Erythroblast (primary cell): ENCODE measurements at regions not wholly inside any gene's neighbourhood (a gene's known extent, or its start where the extent isn't known, plus 50 kb on each side); places are given as distances from the start of the nearest gene placed in this dataset.

Experiments used
- DNase-seq, 2 experiments: peaks; one replicate each; lab custom pipeline; 2025; lab: John Stamatoyannopoulos, UW
- GATA1 ChIP-seq: IDR thresholded peaks from 2 replicates; pipeline ENCODE4 v1.6.1; 2011; ENCODE audit warnings: low read depth, mild to moderate bottlenecking, control low read depth, low read length, moderate library complexity
- POLR2A ChIP-seq: IDR thresholded peaks from 2 replicates; pipeline ENCODE4 v1.6.1; 2011; ENCODE audit warnings: mild to moderate bottlenecking, low read length

DNA sequence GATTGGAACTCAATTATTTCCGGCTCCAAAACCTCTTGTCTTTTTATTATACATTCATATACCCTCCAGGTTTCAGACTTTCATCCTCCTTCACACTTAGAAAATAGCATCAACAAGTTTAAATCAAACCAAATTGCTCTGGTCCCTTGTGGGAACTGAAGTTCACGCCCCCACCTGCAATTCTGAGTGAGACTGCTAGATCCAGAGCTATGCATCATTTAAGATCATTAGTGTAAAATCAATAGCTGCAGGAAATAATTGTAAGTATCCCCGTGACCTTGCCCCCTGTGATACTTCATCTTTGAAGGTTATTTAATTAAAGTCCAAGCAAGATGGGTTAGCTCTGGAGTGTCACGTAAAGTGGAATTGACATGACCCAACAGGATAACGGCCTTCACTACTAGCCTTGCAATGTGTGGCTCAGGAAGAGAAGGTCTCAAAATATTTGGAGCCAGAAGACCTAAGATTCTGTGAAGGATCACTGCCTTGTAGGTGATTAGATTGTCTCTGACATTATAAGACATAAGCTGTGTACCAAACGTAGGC lies 742.2 kb upstream of the LRRC4C start:
- no peak for DNase-seq
- TF ChIP-seq GATA1 (no peak), POLR2A (no peak)

DNA sequence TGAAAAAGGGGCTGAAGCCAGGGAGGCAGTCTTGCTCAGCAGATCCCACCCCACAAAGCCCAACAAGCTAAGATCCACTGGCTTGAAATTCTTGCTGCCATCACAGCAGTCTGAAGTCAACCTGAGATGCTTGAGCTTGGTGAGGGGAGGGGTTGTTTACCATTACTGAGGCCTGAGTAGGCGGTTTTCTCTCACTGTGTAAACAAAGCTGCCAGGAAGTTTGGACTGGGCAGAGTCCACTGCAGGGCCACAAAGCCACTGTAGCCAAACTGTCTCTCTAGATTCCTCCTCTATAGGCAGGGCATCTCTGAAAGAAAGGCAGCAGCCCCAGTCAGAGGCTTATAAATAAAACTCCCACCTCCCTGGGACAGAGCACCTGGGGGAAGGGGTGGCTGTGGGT lies 746.1 kb upstream of the LRRC4C start:
- DNase-seq, result no peak
- no peak for TF ChIP-seq GATA1
- no peak for TF ChIP-seq POLR2A

DNA sequence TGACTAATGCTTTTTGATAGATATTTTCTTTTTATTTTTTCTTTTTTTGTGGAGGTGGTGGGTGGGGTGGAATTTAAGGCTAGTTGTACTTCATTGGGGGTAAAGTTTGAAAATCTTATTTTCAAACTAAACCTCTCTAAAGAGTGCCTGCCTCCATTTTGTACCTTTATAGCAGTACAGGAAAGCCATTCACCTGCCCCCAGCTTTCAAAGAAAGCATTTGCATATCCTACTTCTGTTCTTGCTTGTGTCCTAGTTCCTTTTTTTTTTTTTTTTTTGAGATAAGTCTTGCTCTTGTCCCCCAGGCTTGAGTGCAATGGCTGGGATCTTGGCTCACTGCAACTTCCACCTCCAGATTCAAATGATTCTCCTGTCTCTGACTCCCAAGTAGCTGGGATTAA lies 766.2 kb upstream of the LRRC4C start:
- DNase-seq, result no peak
- TF ChIP-seq POLR2A, result no peak
- TF ChIP-seq GATA1, result no peak

DNA sequence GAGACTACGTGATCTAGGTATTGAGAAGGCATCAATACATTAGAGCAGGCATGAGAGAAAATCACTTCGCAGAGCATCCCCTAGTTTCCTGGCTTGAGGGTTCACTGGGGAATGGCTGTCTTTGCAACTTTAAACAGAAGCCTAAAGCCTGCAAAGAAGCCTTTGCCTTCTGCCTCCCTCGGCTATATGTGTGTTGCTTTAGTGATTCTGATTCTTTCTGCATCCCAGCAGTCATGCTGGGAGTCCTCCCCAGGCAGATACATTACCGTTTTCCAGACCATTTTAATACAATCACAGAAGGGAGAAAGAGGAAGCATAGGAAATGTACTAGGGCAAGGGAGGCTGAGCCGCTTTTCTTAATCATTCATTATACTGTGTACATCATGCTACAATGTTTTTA lies 773.2 kb upstream of the LRRC4C start:
- DNase-seq, result no peak
- TF ChIP-seq GATA1, result no peak
- TF ChIP-seq POLR2A, result no peak

DNA sequence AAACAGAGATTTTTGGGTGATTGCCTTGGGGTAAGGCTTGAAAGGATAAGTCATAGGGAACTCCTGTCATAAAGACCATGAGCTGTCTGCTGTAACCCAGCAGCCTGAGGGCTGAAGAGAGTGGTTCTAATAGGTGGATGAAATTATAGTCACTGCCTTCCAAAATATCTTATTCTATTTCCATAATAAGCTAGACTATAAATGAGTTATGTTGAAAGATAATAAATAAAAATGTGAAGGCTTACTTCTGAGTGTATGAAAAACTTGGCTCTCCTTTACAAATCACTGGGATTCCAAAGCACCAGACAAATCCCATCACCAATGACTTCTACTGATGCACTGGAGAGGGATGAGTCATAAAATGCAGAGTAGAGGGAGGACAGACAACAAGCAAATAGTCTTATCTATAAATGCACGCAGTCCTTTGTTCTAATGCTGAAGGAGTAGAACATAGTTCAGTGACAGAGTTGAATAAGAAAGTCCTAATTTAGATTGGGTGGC lies 775.0 kb upstream of the LRRC4C start:
- TF ChIP-seq POLR2A (no peak), GATA1 (no peak)
- DNase-seq, result no peak

DNA sequence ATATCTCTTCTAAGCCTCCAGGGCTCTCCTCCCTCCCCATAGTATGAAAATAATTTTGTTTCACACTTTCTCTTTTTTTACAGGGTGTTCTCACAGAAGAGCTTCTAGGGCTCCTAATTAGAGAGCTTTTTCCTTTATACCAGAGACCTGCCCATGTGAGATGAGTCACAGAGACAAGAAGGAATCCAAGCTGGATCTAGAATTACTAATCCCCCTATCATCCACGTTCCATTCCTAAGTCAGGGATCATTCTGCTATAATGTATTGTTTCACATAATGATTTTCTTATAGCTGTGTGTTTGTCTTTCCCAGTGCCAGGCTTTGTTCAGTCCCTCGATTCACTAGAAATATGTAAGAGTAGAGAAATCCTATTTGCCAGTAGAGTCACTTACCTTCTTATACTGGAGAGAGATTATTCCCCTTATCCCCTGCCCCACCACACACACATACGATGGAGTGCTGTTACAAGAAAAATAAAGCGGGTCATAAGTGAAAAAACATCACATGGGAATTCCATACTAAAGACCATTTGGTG lies 778.3 kb upstream of the LRRC4C start:
- DNase-seq, result no peak
- TF ChIP-seq POLR2A, result no peak
- no peak for TF ChIP-seq GATA1

DNA sequence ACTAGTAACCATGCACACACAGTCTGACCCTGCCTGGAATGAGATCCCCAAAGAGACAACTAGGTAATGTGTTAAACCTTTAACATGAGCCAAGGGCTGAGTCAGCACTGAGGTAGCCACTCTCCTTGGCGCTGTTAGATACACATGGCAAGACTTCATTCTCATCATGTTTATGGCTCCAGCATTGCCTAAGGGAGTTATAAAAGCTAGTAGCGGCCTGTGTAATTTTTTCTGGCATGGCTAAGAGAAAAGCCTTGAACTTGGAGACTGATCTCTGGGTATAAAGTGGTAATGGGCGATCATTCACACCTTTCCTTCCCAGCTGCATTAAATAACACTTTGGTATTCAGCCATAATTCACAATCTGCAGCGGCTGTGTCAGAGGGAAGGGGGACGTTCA lies 779.7 kb upstream of the LRRC4C start:
- DNase-seq, result no peak
- no peak for TF ChIP-seq POLR2A
- no peak for TF ChIP-seq GATA1

DNA sequence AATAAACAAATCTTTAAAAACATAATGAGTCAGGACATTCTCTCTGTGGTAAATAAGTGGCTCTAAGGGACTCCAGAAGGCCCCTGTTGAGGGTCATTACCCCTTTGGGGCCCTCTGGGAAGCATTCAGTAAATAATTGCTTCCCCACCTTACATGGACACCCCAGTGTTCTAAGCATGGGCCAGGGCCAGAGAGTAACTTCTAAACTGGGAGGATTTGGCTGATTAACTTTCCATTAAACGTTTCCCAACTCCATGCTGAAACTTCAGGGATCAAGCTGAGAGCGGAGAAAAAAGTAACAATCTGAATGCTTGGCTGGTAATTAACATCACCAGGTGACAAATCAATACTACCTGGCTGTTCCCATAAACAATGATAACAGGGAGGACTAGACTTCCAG lies 783.9 kb upstream of the LRRC4C start:
- no peak for TF ChIP-seq GATA1
- TF ChIP-seq POLR2A, result no peak
- no peak for DNase-seq

DNA sequence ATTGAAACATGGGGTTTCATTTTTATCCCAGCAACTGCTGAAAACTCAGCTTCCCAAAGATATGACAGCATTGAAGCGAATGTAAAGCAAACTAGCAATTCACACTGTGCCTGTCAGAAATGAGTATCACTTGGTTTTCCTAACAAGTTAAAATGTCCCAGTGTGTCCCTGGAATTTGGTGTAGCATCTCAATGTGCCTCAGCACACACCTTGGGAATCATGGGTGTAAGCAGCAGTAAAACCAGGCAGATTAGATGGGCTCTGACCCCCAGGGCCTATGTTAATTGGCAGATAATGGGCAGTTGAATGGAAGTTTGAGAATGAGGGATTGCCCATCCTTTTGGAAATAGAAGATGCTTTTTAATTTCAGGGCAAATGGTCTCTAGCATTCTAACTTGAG lies 784.9 kb upstream of the LRRC4C start:
- no peak for TF ChIP-seq POLR2A
- no peak for TF ChIP-seq GATA1
- DNase-seq, result no peak

DNA sequence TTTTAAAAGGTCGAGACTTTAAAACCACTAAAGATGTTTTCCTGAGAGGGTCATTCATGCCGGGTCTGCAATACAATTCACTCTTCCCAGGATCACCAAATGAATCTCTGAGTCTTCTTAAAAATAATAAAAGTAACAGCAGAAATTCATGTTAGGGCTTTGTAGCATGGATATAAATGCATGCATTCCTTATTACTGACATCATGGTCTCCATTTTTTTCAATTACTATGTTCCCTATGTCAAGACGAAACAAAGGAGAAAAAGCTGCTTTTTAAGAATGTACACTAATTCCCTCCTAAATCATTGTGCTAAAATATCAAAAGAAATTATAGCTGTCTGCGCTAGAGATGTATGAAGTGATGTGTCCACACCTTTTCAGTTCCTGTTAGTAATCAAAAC lies 789.9 kb upstream of the LRRC4C start:
- no peak for TF ChIP-seq GATA1
- no peak for TF ChIP-seq POLR2A
- no peak for DNase-seq

DNA sequence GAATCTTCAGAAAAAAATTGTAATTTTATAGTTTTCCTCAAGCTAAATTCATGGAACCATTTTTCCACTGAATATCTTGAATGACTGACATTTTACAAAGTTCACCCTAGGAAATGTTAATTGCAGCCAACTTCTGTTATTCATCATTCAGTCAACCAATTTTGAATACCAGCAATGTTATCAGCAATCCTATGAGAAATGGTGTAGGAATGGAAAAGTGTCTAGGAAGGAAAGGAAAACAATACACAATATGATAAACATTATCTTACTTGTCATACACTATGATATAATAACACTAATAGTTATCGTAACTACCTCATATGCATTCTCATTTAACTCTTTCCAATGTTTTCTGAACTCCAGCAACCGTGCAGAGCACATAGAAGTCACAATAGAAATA lies 790.5 kb upstream of the LRRC4C start:
- no peak for TF ChIP-seq GATA1
- TF ChIP-seq POLR2A, result no peak
- no peak for DNase-seq

DNA sequence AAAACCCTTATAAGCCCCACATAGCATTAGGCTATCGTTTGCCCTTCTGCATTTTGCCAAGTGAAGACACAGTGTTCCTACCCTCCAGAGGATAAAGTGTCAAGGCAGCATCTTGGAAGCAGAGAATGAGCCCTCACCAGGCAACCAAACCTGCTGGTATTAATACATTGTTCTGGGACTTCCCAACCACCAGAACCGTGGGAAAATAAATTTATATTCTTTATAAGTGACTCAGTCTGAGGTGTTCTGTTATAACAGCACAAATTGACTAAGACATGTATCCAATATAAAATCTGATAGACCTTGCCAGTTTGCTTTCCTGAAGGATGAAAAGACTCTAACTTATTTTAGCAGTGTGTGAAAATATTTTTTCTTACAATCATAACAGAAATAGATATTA lies 792.5 kb upstream of the LRRC4C start:
- DNase-seq, result no peak
- no peak for TF ChIP-seq POLR2A
- no peak for TF ChIP-seq GATA1

DNA sequence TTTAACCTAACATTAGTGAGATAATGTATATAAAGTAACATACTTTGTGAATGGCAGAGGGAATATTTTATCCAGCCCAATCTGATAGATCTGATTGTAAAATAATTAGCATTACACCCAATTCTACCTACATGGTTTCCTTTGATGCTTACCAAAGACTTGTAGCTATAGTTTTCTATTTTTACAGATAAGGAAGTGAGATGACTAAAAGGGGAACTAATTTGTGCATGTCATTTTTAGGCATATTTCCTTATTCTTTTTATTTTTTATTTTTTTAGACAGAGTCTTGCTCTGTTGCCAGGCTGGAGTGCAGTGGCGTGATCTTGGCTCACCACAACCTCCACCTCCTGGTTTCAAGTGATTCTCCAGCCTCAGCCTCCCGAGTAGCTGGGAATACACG lies 793.7 kb upstream of the LRRC4C start:
- DNase-seq, result no peak
- no peak for TF ChIP-seq GATA1
- no peak for TF ChIP-seq POLR2A

DNA sequence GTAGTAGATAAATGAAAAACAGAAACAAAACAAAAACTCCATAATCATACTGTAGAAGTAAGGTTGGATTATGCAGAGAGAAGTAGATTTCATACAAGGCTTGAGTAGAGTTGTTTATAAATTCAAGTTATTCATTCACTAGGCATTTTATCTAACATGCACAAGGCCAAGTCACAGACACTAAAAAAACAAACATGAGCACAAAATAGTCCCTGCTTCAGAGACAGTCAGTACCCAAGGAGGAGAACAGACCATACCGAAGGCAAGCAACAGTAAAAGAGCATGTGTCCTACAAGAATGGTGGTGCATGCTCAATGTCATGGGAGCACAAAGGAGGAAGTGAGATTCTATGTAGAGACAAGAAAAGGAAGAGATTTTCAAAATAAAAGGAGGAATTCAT lies 796.5 kb upstream of the LRRC4C start:
- TF ChIP-seq POLR2A, result no peak
- no peak for TF ChIP-seq GATA1
- DNase-seq, result no peak

DNA sequence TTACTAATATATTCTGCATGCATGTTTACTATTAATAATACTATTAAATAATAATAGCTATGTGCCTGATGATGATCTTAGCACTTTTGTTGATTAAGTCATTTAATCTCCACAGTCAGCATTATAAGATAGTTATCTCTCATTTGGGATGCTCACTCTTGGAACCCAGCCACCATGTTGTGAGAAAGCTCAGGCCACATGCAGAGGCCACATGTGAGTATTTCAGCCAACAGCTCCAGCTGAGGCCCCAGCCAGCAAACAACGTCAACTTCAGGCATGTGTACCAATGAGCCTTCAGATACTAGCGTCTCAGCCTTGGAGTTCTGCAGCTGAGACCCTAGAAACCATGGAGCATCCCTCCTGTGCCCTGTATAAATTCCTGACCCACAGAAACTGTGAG lies 798.1 kb upstream of the LRRC4C start:
- no peak for DNase-seq

More for the DNA sequence above, 798.1 kb upstream of the LRRC4C start:
- TF ChIP-seq POLR2A (no peak), GATA1 (no peak)
